Osteoblast (primary cell): ENCODE measurements at regions not wholly inside any gene's neighbourhood (a gene's known extent, or its start where the extent isn't known, plus 50 kb on each side); places are given as distances from the start of the nearest gene placed in this dataset.

ENCODE experiments used
- DNase-seq: peaks from one replicate; pipeline ENCODE4 v3.0.0; 2011; ENCODE audit warnings: low spot score, mixed read lengths; ENCODE audit not compliant: insufficient read length; ENCODE audit errors: missing footprints
- H2AFZ ChIP-seq: 2 replicates; pipeline ENCODE4 v1.6.0; 2011; ENCODE audit warnings: mild to moderate bottlenecking, low read length
- H3K27ac ChIP-seq: 2 replicates; pipeline ENCODE4 v1.5.1; 2011; ENCODE audit warnings: mild to moderate bottlenecking, low read depth, low read length, moderate library complexity
- H3K27me3 ChIP-seq: 2 replicates; pipeline ENCODE4 v1.6.0; 2012; ENCODE audit warnings: mild to moderate bottlenecking, control low read depth, inconsistent platforms, low read length, moderate library complexity; ENCODE audit not compliant: insufficient read depth
- H3K36me3 ChIP-seq: 2 replicates; pipeline ENCODE4 v1.5.1; 2011; ENCODE audit warnings: mild to moderate bottlenecking, low read length, control low read depth, moderate library complexity; ENCODE audit not compliant: insufficient read depth
- H3K4me1 ChIP-seq: 2 replicates; pipeline ENCODE4 v1.5.1; 2011; ENCODE audit warnings: mild to moderate bottlenecking, low read length, control low read depth, moderate library complexity; ENCODE audit not compliant: insufficient read depth
- H3K4me2 ChIP-seq: 2 replicates; pipeline ENCODE4 v1.6.0; 2011; ENCODE audit warnings: mild to moderate bottlenecking, low read length; ENCODE audit not compliant: insufficient read depth
- H3K4me3 ChIP-seq: fragments of 200-600 bp; sonication (generic); 3 replicates; pipeline ENCODE4 v1.5.1; 2012; ENCODE audit warnings: mild to moderate bottlenecking, low read length, inconsistent platforms; ENCODE audit not compliant: insufficient read depth
- H3K79me2 ChIP-seq: 2 replicates; pipeline ENCODE4 v1.6.0; 2012; ENCODE audit warnings: mild to moderate bottlenecking, low read length, control low read depth, inconsistent platforms; ENCODE audit not compliant: insufficient read depth
- H3K9me3 ChIP-seq: 2 replicates; pipeline ENCODE4 v1.5.1; 2011; ENCODE audit warnings: low read depth, low read length, control low read depth
- H4K20me1 ChIP-seq: 2 replicates; pipeline ENCODE4 v1.6.0; 2012; ENCODE audit warnings: mild to moderate bottlenecking, low read length, control low read depth; ENCODE audit not compliant: insufficient read depth
- TF ChIP-seq, protein P1 (sequence below): IDR thresholded peaks from 2 replicates; pipeline ENCODE4 v1.5.1; 2011; ENCODE audit warnings: mild to moderate bottlenecking, low read depth, low read length, moderate library complexity; ENCODE audit errors: extremely low read depth

DNA sequence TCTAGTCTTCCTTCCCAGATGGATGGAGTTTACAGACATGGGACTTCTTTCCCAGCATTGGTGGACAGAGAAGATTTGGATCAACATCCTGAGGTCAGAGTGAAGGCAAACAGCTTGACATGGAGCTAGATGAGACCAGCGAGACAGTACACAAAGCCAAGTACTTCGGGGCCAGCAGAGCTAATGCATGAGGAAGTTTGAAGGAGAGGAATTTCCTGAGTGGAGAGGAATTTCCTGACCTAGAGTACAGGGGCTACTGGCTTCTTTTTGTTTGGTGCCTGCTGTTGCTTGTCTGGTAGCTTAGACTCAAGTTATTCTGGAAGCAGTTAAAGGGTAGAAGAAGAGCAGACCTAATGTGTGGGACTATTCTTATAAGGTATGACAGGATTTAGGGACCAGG, 69.1 kb upstream of the EOLA2 start:
- Histone ChIP-seq H3K36me3 (no peaks in the 10 kb centered on the region), H3K4me3 (no peak overlapping the region), H3K4me1 (no peaks in the 10 kb centered on the region), H3K9me3 (no peaks in the 10 kb centered on the region), H3K79me2 (no peaks in the 10 kb centered on the region), H3K27me3 (no peaks in the 10 kb centered on the region), H3K27ac (no peak overlapping the region), H4K20me1 (no peaks in the 10 kb centered on the region), H2AFZ (no peak overlapping the region), H3K4me2 (no peak overlapping the region)
- TF ChIP-seq, protein P1, sequence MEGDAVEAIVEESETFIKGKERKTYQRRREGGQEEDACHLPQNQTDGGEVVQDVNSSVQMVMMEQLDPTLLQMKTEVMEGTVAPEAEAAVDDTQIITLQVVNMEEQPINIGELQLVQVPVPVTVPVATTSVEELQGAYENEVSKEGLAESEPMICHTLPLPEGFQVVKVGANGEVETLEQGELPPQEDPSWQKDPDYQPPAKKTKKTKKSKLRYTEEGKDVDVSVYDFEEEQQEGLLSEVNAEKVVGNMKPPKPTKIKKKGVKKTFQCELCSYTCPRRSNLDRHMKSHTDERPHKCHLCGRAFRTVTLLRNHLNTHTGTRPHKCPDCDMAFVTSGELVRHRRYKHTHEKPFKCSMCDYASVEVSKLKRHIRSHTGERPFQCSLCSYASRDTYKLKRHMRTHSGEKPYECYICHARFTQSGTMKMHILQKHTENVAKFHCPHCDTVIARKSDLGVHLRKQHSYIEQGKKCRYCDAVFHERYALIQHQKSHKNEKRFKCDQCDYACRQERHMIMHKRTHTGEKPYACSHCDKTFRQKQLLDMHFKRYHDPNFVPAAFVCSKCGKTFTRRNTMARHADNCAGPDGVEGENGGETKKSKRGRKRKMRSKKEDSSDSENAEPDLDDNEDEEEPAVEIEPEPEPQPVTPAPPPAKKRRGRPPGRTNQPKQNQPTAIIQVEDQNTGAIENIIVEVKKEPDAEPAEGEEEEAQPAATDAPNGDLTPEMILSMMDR, result no peak
- no peak for DNase-seq

DNA sequence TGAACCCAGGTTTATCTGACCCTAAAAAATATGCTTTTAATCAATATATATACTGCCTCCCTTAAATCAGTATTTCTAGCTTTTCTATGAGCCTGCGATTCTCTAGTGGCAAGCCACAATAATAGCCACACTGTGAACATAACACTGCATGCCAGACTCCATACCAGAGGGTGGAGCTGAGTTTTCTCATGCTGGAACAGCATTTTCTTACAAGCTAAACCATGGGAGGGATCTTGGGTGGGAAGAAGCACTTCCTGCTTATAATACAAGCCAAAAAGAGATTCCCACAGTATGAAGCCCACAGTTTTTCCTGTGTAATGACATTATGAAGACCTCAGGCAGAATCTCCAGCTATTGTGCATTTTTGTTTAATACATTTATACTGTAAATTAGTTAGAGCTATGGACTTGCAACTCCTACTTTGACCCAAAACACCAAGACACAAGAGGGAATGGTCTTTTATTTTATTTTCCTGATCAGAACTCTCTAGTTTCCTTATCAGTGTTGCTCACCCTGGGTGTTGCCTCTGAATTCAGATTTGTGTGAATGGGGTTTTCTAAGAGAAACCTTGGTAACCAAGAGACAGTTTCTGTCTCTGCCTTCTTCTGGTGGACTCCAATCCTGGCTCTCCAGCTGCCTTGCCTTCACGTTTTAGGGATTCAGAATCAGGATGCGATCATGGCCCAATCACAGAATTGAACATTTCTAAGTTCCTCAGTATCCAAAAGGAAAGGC, 74.5 kb upstream of the EOLA2 start:
- H3K79me2 ChIP-seq, result no peaks in the 10 kb centered on the region
- H3K9me3 ChIP-seq, result no peaks in the 10 kb centered on the region
- no peak for DNase-seq
- no peaks in the 10 kb centered on the region for H4K20me1 ChIP-seq
- H3K27me3 ChIP-seq, result no peaks in the 10 kb centered on the region
- no peak overlapping the region for H3K4me3 ChIP-seq
- H3K4me2 ChIP-seq, result no peak overlapping the region
- H2AFZ ChIP-seq, result no peak overlapping the region
- H3K4me1 ChIP-seq, result no peaks in the 10 kb centered on the region
- no peak overlapping the region for H3K27ac ChIP-seq
- TF ChIP-seq, protein P1, result no peak
- H3K36me3 ChIP-seq, result no peaks in the 10 kb centered on the region

DNA sequence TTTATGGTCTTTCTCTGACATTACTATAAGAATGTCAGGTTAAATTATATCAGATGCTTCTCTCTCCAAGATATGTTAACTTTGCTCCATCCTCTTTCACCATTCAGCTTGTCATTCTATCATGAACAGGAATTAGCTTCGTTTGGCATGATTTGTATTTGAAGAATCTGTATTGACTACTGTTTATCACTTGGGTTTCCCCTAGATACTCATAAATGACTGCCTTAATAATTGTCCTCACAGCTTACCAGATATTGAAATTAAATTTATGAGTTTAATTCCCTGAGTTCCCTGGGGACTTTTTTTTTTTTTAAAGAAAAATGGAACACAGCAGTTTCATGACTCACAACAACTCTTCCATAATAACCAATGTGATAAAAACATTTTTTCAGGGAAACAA, 76.2 kb upstream of the EOLA2 start:
- no peaks in the 10 kb centered on the region for H3K36me3 ChIP-seq
- DNase-seq, result no peak
- peaks cover 8% of the 10 kb centered on the region for H3K4me1 ChIP-seq
- H3K27me3 ChIP-seq, result no peaks in the 10 kb centered on the region
- no peaks in the 10 kb centered on the region for H3K79me2 ChIP-seq
- H3K9me3 ChIP-seq, result no peaks in the 10 kb centered on the region
- H3K27ac ChIP-seq, result no peak overlapping the region
- H2AFZ ChIP-seq, result no peak overlapping the region
- no peaks in the 10 kb centered on the region for H4K20me1 ChIP-seq
- no peak overlapping the region for H3K4me2 ChIP-seq
- TF ChIP-seq, protein P1, result no peak
- H3K4me3 ChIP-seq, result no peak overlapping the region

DNA sequence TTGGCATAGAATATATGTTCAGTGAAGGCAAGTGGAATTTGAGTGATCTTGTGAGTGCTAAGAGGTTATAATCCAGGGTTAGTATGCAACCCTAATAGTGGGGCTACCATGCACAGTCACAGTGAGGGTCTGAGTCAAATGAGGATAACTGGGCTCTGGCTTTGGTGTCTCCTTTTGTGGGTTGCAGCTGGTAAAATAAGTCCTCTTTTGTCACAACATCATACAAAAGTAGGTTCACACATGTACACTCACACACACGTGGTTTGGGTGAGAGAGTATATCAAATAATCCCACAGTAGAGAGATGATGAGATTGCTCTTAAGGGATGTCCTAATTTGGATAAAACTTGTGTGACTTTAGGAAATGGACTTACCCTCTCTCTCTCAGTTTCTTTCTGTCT, 79.6 kb upstream of the EOLA2 start:
- no peaks in the 10 kb centered on the region for H3K36me3 ChIP-seq
- H3K27ac ChIP-seq, result no peak overlapping the region
- no peaks in the 10 kb centered on the region for H4K20me1 ChIP-seq
- no peak for DNase-seq
- no peaks in the 10 kb centered on the region for H3K9me3 ChIP-seq
- no peaks in the 10 kb centered on the region for H3K79me2 ChIP-seq
- no peak overlapping the region for H3K4me2 ChIP-seq
- H3K27me3 ChIP-seq, result no peaks in the 10 kb centered on the region
- H3K4me1 ChIP-seq, result peaks cover 11% of the 10 kb centered on the region
- no peak overlapping the region for H3K4me3 ChIP-seq
- TF ChIP-seq, protein P1, result no peak
- no peak overlapping the region for H2AFZ ChIP-seq
